ENCODE measurements at regions not wholly inside any gene's neighbourhood (a gene's known extent, or its start where the extent isn't known, plus 50 kb on each side); places are given as distances from the start of the nearest gene placed in this dataset.

DNA sequence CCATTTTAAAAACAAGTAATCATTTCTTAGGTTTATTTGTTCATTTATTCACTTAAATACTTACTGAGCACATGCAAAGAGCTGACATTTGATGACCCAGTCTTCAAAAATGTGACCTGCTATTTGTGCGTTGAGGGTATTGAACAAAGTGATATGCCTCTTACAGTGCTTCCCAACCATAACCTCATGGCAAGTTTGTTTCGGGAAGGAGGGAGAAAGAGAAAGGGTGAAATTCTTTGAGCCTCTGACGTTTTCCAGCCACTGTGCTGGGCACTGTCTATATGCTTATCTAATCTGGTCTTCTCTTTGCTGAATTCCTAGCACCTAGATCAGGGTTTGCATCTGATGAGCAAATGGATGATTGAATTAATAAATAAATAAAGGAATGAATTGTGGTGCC, 479.1 kb downstream of the HAPSTR1 start:
- no peak for TF ChIP-seq POLR2A (IDR thresholded peaks at IDR 0.05)
- TF ChIP-seq, protein P1, sequence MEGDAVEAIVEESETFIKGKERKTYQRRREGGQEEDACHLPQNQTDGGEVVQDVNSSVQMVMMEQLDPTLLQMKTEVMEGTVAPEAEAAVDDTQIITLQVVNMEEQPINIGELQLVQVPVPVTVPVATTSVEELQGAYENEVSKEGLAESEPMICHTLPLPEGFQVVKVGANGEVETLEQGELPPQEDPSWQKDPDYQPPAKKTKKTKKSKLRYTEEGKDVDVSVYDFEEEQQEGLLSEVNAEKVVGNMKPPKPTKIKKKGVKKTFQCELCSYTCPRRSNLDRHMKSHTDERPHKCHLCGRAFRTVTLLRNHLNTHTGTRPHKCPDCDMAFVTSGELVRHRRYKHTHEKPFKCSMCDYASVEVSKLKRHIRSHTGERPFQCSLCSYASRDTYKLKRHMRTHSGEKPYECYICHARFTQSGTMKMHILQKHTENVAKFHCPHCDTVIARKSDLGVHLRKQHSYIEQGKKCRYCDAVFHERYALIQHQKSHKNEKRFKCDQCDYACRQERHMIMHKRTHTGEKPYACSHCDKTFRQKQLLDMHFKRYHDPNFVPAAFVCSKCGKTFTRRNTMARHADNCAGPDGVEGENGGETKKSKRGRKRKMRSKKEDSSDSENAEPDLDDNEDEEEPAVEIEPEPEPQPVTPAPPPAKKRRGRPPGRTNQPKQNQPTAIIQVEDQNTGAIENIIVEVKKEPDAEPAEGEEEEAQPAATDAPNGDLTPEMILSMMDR (IDR thresholded peaks at IDR 0.05 in 4 of 5, conservative IDR thresholded peaks at IDR 0.05 in 1 of 5), result no peak
- Histone ChIP-seq H3K36me3 (no peaks in the 10 kb centered on the region), H3K9me3 (no peaks in the 10 kb centered on the region), H3K27ac (no peak overlapping the region), H3K4me3 (no peak overlapping the region), H3K27me3 (no peaks in the 10 kb centered on the region), H3K4me1 (no peaks in the 10 kb centered on the region)
- ATAC-seq (no peak), DNase-seq (no peak)
- in situ Hi-C loops (cut with MboI; ENCODE audit: low sequenced_read_pairs in 4 of 4) (no loop called here), intact Hi-C loops (cut with DNase I; ENCODE audit: low total_unique reads) (no loop called here)

DNA sequence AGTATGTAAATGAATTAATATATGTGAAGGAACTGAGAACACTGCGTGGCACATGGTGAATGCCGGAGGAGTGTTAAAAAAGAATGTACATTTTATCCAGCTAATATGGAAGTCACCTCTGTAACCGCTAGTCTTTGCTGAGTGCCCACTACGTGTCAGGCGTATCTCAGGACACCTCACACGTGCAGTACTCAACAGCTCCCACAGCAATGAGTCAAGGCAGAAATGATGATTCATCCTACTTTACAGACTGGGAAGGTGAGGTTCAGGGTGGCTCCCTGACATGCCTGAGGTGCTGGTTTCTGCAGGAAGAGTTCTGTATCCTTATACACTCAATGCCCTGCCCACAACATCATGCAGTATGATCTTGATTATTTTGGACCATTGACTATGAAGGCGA, 487.0 kb downstream of the HAPSTR1 start:
- Histone ChIP-seq H3K27ac (no peak overlapping the region), H3K4me3 (no peak overlapping the region), H3K9me3 (no peaks in the 10 kb centered on the region), H3K27me3 (no peaks in the 10 kb centered on the region), H3K4me1 (no peaks in the 10 kb centered on the region), H3K36me3 (no peaks in the 10 kb centered on the region)
- DNase-seq, result no peak
- no peak for TF ChIP-seq POLR2A (IDR thresholded peaks at IDR 0.05)
- TF ChIP-seq, protein P1 (IDR thresholded peaks at IDR 0.05 in 4 of 5, conservative IDR thresholded peaks at IDR 0.05 in 1 of 5), result no peak
- in situ Hi-C loops (cut with MboI; ENCODE audit: low sequenced_read_pairs in 4 of 4), result no loop called here
- no peak for ATAC-seq
- intact Hi-C loops (cut with DNase I; ENCODE audit: low total_unique reads), result no loop called here

DNA sequence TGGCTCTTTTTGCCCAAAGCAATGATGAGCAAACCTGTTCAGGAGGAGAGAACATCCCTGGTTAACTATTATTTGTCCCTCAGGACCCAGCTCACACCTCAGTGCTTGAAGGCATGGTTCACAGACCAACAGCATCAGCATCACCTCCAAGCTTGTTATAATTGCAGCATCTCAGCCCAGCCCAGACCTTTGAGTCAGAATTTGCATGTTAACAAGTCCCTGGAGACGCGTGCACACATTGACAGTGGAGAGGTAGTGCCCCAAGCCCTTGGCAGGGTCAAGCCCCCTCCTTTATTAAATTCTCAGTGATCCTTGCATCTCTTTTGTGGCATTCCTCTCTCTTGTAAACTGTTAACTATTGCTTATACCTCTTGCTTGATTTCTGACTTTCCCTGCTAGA, 488.6 kb downstream of the HAPSTR1 start:
- H3K27ac ChIP-seq, result no peak overlapping the region
- TF ChIP-seq POLR2A (IDR thresholded peaks at IDR 0.05), result no peak
- TF ChIP-seq, protein P1 (IDR thresholded peaks at IDR 0.05 in 4 of 5, conservative IDR thresholded peaks at IDR 0.05 in 1 of 5), result no peak
- no peaks in the 10 kb centered on the region for H3K4me1 ChIP-seq
- no peaks in the 10 kb centered on the region for H3K36me3 ChIP-seq
- intact Hi-C loops (cut with DNase I; ENCODE audit: low total_unique reads) (no loop called here), in situ Hi-C loops (cut with MboI; ENCODE audit: low sequenced_read_pairs in 4 of 4) (no loop called here)
- H3K4me3 ChIP-seq, result no peak overlapping the region
- no peaks in the 10 kb centered on the region for H3K9me3 ChIP-seq
- H3K27me3 ChIP-seq, result no peaks in the 10 kb centered on the region
- ATAC-seq (no peak), DNase-seq (no peak)

DNA sequence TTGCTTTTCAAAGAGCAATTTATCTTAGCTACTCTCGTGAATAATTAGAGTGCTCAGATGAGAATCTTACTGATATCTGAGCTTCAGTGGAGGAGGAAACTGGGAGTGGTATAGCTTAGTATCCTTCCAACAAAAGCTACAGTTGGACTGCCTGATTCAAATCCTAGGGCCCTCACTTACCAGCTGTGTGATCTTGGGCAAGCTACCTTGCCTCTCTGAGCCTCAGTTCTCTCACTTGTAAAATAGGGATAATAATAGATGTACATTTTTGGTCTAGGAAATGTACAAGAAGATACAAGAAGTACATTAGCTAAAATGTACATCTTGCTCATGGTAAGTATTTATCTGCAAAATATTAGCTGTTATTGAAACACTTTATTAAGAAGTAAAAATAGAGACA, 502.0 kb downstream of the HAPSTR1 start:
- no peak overlapping the region for H3K27ac ChIP-seq
- H3K9me3 ChIP-seq, result no peaks in the 10 kb centered on the region
- no peak for TF ChIP-seq POLR2A (IDR thresholded peaks at IDR 0.05)
- TF ChIP-seq, protein P1 (IDR thresholded peaks at IDR 0.05 in 4 of 5, conservative IDR thresholded peaks at IDR 0.05 in 1 of 5), result no peak
- H3K36me3 ChIP-seq, result no peaks in the 10 kb centered on the region
- H3K27me3 ChIP-seq, result no peaks in the 10 kb centered on the region
- DNase-seq, result no peak
- in situ Hi-C loops (cut with MboI; ENCODE audit: low sequenced_read_pairs in 4 of 4), result no loop called here
- no peak overlapping the region for H3K4me3 ChIP-seq
- no peak for ATAC-seq
- intact Hi-C loops (cut with DNase I; ENCODE audit: low total_unique reads), result no loop called here
- no peaks in the 10 kb centered on the region for H3K4me1 ChIP-seq

DNA sequence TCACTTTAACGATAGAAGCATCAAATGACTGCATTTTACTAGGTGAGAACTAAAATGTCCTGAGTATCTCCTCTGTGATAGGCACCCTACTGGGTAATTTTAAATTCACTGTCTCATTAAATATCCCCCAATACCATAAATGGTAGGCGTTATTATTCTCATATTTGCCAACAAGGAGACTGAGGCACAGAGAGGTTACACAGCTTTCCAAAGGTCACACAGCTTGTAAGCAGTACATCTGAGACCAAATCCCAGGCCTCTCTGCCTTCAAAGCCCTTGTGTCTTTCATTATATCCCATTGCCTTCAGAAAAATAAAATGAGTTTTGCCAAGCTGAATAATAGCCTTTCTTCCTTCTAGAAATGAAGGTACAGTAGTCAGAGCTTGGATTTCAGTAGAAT, 502.6 kb downstream of the HAPSTR1 start:
- ATAC-seq, result no peak
- intact Hi-C loops (cut with DNase I; ENCODE audit: low total_unique reads) (no loop called here), in situ Hi-C loops (cut with MboI; ENCODE audit: low sequenced_read_pairs in 4 of 4) (no loop called here)

More for the DNA sequence above, 502.6 kb downstream of the HAPSTR1 start:
- TF ChIP-seq, protein P1 (IDR thresholded peaks at IDR 0.05 in 4 of 5, conservative IDR thresholded peaks at IDR 0.05 in 1 of 5), result no peak
- no peak for TF ChIP-seq POLR2A (IDR thresholded peaks at IDR 0.05)
- Histone ChIP-seq H3K27me3 (no peaks in the 10 kb centered on the region), H3K4me3 (no peak overlapping the region), H3K9me3 (no peaks in the 10 kb centered on the region), H3K27ac (no peak overlapping the region), H3K36me3 (no peaks in the 10 kb centered on the region), H3K4me1 (no peaks in the 10 kb centered on the region)
- no peak for DNase-seq
